Right lobe of liver (tissue), 6 donors: ENCODE measurements at regions not wholly inside any gene's neighbourhood (a gene's known extent, or its start where the extent isn't known, plus 50 kb on each side); places are given as distances from the start of the nearest gene placed in this dataset.

Experiments used
- ATAC-seq, 4 donors: fragments of 200-7000 bp; cut with Tn5 transposase; one replicate each; pipeline ENCODE4 v1.9.1; 2020; ENCODE audit warnings: mild to moderate bottlenecking in 4 of 4, moderate library complexity in 4 of 4
- DNase-seq, 3 donors: peaks; one replicate each; pipeline ENCODE4 v3.0.0-alpha.2; 2020
- H3K27ac ChIP-seq, 3 donors: fragments of 200-600 bp; one replicate each; pipeline ENCODE4 v1.8.0; 2022
- H3K27me3 ChIP-seq, 2 donors: fragments of 200-600 bp; one replicate each; pipeline ENCODE4 v1.8.0; 2022
- H3K36me3 ChIP-seq, 4 donors: fragments of 200-600 bp; sonication (generic) in 1 of 4; one replicate each; pipeline versions ENCODE4 v1.5.1 to v1.8.0; 2017 to 2022; ENCODE audit warnings: control low read depth in 1 of 4
- H3K4me1 ChIP-seq, 4 donors: fragments of 200-600 bp; sonication (generic) in 1 of 4; one replicate each; pipeline versions ENCODE4 v1.5.1 to v1.8.0; 2017 to 2022; ENCODE audit warnings: control low read depth in 1 of 4
- H3K4me3 ChIP-seq, 3 donors: fragments of 200-600 bp; one replicate each; pipeline ENCODE4 v1.8.0; 2022
- H3K9me3 ChIP-seq, 4 donors: fragments of 200-600 bp; sonication (generic) in 1 of 4; one replicate each; pipeline versions ENCODE4 v1.5.1 to v1.8.0; 2017 to 2022; ENCODE audit warnings: control low read depth in 1 of 4
- CTCF ChIP-seq, 4 donors: fragments of 200-600 bp in 3 of 4; fragments of 450-650 bp in 1 of 4; IDR thresholded peaks; one replicate each; pipeline versions ENCODE4 v1.5.1 to v1.8.0; 2016 to 2022; ENCODE audit warnings: antibody characterized with exemption in 4 of 4, mild to moderate bottlenecking in 2 of 4
- POLR2A ChIP-seq: fragments of 450-650 bp; IDR thresholded peaks from one replicate; pipeline ENCODE4 v1.6.1; 2017; ENCODE audit warnings: antibody characterized with exemption, mild to moderate bottlenecking
- WGBS: methylation state at CpG from one replicate; pipeline ENCODE4 v1.1.6; 2018; ENCODE audit warnings: low coverage, low lambda C conversion rate; ENCODE audit not compliant: insufficient coverage; ENCODE audit errors: missing lambda C conversion rate; 5-methylcytosine and 5-hydroxymethylcytosine counted together
- intact Hi-C, 2 donors: fragments of 100-400 bp; cut with DNase I; formaldehyde crosslinking; loops; one replicate each; pipeline versions ENCODE4 v1.11.2 to v1.14.1; 2022
- donor health status: DM: no; HTN: yes; CAD: no.
- donor health status: DM: no; HTN: no; CAD: no.
- donor health status: DM: no; HTN: no; CAD: no.
- donor health status: DM: no; HTN: yes; CAD: no.
- donor health status: DM: no; HTN: yes; CAD: no.

GRCh38 chr5:15254607-15255006, 245.4 kb upstream of the FBXL7 start:
- no peak for DNase-seq
- Histone ChIP-seq H3K36me3 (no peaks in the 10 kb centered on the region), H3K9me3 (no peaks in the 10 kb centered on the region), H3K4me1 (no peaks in the 10 kb centered on the region), H3K27ac (no peak overlapping the region), H3K4me3 (no peak overlapping the region), H3K27me3 (no peaks in the 10 kb centered on the region)
- WGBS, result 63% methylated on average over 3 of the region's 3 CpGs
- intact Hi-C loops, result no loop called here
- ATAC-seq, result no peak
- TF ChIP-seq CTCF (IDR thresholded peaks at IDR 0.05) (no peak), POLR2A (no peak)

- Histone ChIP-seq H3K9me3 (no peaks in the 10 kb centered on the region), H3K36me3 (no peaks in the 10 kb centered on the region), H3K27ac (no peak overlapping the region), H3K4me1 (no peaks in the 10 kb centered on the region), H3K4me3 (no peak overlapping the region), H3K27me3 (no peaks in the 10 kb centered on the region)
- 67% methylated on average over 3 of the region's 3 CpGs for WGBS
- intact Hi-C loops, result no loop called here
- ATAC-seq, result no peak
- DNase-seq, result no peak
- TF ChIP-seq POLR2A (no peak), CTCF (IDR thresholded peaks at IDR 0.05) (no peak)
Measured at GRCh38 chr5:15252331-15252730, 247.6 kb upstream of the FBXL7 start.

- no peak for TF ChIP-seq CTCF (IDR thresholded peaks at IDR 0.05)
- no peak for TF ChIP-seq POLR2A
- 25% methylated on average over 3 of the region's 3 CpGs for WGBS
- H3K36me3 ChIP-seq, result no peaks in the 10 kb centered on the region
- peaks cover 0 to 5% (median 0%) of the 10 kb centered on the region in 4 donors for H3K9me3 ChIP-seq
- no peaks in the 10 kb centered on the region for H3K27me3 ChIP-seq
- no peak for ATAC-seq
- H3K27ac ChIP-seq, result no peak overlapping the region
- no peak for DNase-seq
- intact Hi-C loops, result no loop called here
- H3K4me3 ChIP-seq, result no peak overlapping the region
- H3K4me1 ChIP-seq, result no peaks in the 10 kb centered on the region
Measured at GRCh38 chr5:15249152-15249551, 250.8 kb upstream of the FBXL7 start.

- intact Hi-C loops, result no loop called here
- H3K4me1 ChIP-seq, result no peaks in the 10 kb centered on the region
- DNase-seq (no peak), ATAC-seq (no peak)
- TF ChIP-seq POLR2A, result no peak
- H3K27ac ChIP-seq, result no peak overlapping the region
- H3K27me3 ChIP-seq, result no peaks in the 10 kb centered on the region
- H3K9me3 ChIP-seq, result peaks cover 0 to 5% (median 0%) of the 10 kb centered on the region in 4 donors
- no peak overlapping the region for H3K4me3 ChIP-seq
- H3K36me3 ChIP-seq, result no peaks in the 10 kb centered on the region
Measured at GRCh38 chr5:15248731-15249130, 251.2 kb upstream of the FBXL7 start.

- H3K4me3 ChIP-seq, result no peak overlapping the region
- H3K4me1 ChIP-seq, result no peaks in the 10 kb centered on the region
- no peaks in the 10 kb centered on the region for H3K36me3 ChIP-seq
- TF ChIP-seq CTCF (IDR thresholded peaks at IDR 0.05) (no peak), POLR2A (no peak)
- WGBS, result 44% methylated on average over 1 of the region's 1 CpG
- ATAC-seq (no peak), DNase-seq (no peak)
- H3K27me3 ChIP-seq, result no peaks in the 10 kb centered on the region
- peaks cover 0 to 5% (median 0%) of the 10 kb centered on the region in 4 donors for H3K9me3 ChIP-seq
- H3K27ac ChIP-seq, result no peak overlapping the region
- intact Hi-C loops, result no loop called here
Measured at GRCh38 chr5:15245913-15246312, 254.1 kb upstream of the FBXL7 start.
